ENCODE measurements at regions not wholly inside any gene's neighbourhood (a gene's known extent, or its start where the extent isn't known, plus 50 kb on each side); places are given as distances from the start of the nearest gene placed in this dataset.
"Not testable (repeated sequence)": the region's sequence is repeated elsewhere in the genome, so short reads cannot be mapped to it uniquely, and the experiment has no call there.

- not testable (repeated sequence) for DNase-seq (ENCODE audit: low read depth)
These were observed 119.2 kb downstream of the SEPTIN14 start for GRCh38 chr7:55743454-55743717.

- not testable (repeated sequence) for DNase-seq (ENCODE audit: low read depth)
These were observed 119.7 kb downstream of the SEPTIN14 start for GRCh38 chr7:55742651-55743453.

- DNase-seq (ENCODE audit: low read depth) = not testable (repeated sequence)
These were observed 120.6 kb downstream of the SEPTIN14 start for GRCh38 chr7:55741721-55742631.

GRCh38 chr7:55740633-55741250 is 121.8 kb downstream of the SEPTIN14 start:
- DNase-seq (ENCODE audit: low read depth) = not testable (repeated sequence)

GRCh38 chr7:55740053-55740452 is 122.5 kb downstream of the SEPTIN14 start:
- not testable (repeated sequence) for DNase-seq (ENCODE audit: low read depth)

GRCh38 chr7:55736641-55737221 is 125.8 kb downstream of the SEPTIN14 start:
- DNase-seq (ENCODE audit: low read depth) = not testable (repeated sequence)

GRCh38 chr7:55733241-55734140 is 129.1 kb downstream of the SEPTIN14 start:
- no peak for DNase-seq (ENCODE audit: low read depth)

- no peak for DNase-seq (ENCODE audit: low read depth)
These were observed 130.6 kb downstream of the SEPTIN14 start for GRCh38 chr7:55731931-55732330.

GRCh38 chr7:55730197-55730596 is 132.4 kb downstream of the SEPTIN14 start:
- no peak for DNase-seq (ENCODE audit: low read depth)

GRCh38 chr7:55723621-55723941 is 139.0 kb downstream of the SEPTIN14 start:
- DNase-seq (ENCODE audit: low read depth) = no peak

GRCh38 chr7:55722874-55723620 is 139.5 kb downstream of the SEPTIN14 start:
- not testable (repeated sequence) for DNase-seq (ENCODE audit: low read depth)

GRCh38 chr7:55721004-55721403 is 141.5 kb downstream of the SEPTIN14 start:
- not testable (repeated sequence) for DNase-seq (ENCODE audit: low read depth)

- not testable (repeated sequence) for DNase-seq (ENCODE audit: low read depth)
These were observed 143.1 kb upstream of the VOPP1 start for GRCh38 chr7:55715247-55715867.

GRCh38 chr7:55714370-55714769 is 142.1 kb upstream of the VOPP1 start:
- DNase-seq (ENCODE audit: low read depth) = not testable (repeated sequence)

GRCh38 chr7:55710312-55710711 is 138.0 kb upstream of the VOPP1 start:
- not testable (repeated sequence) for DNase-seq (ENCODE audit: low read depth)

- not testable (repeated sequence) for DNase-seq (ENCODE audit: low read depth)
These were observed 135.7 kb upstream of the VOPP1 start for GRCh38 chr7:55708028-55708427.

- DNase-seq (ENCODE audit: low read depth) = not testable (repeated sequence)
These were observed 135.1 kb upstream of the VOPP1 start for GRCh38 chr7:55707410-55707809.

- not testable (repeated sequence) for DNase-seq (ENCODE audit: low read depth)
These were observed 134.3 kb upstream of the VOPP1 start for GRCh38 chr7:55706451-55707195.
